ENCODE measurements at regions not wholly inside any gene's neighbourhood (a gene's known extent, or its start where the extent isn't known, plus 50 kb on each side); places are given as distances from the start of the nearest gene placed in this dataset.

GRCh38 chr17:65355246-65355645, 206.2 kb downstream of the AXIN2 start:
- no peak for ATAC-seq
- ChIA-PET POLR2A (no interaction called here), CTCF (no interaction called here)

GRCh38 chr17:65349916-65350315, 211.5 kb downstream of the AXIN2 start:
- H3K36me3 Mint-ChIP-seq: peaks cover 0 to 4% (median 0%) of the 10 kb centered on the region in 5 donors
- Histone ChIP-seq H3K27ac (ENCODE audit: low read depth, low read length) (no peak overlapping the region), H3K4me3 (ENCODE audit: low read length) (no peak overlapping the region), H3K4me1 (ENCODE audit: control insufficient read depth in 2 of 2, insufficient read depth in 2 of 2, low read length in 2 of 2) (peaks cover 0 to 7% of the 10 kb centered on the region in 2 donors), H3K36me3 (ENCODE audit: control insufficient read depth in 2 of 3, insufficient read depth in 3 of 3, low read length in 3 of 3) (no peaks in the 10 kb centered on the region), H3K9me3 (ENCODE audit: control insufficient read depth in 2 of 3, low read length in 3 of 3) (no peaks in the 10 kb centered on the region), H3K27me3 (ENCODE audit: control insufficient read depth in 2 of 2, insufficient read depth in 2 of 2, low read length in 2 of 2) (no peaks in the 10 kb centered on the region)
- peaks cover 0 to 9% (median 5%) of the 10 kb centered on the region in 11 donors for H3K9me3 Mint-ChIP-seq
- ATAC-seq: no peak
- ChIA-PET POLR2A (no interaction called here), CTCF (no interaction called here)
- DNase-seq: no peak
- H3K27ac Mint-ChIP-seq: no peak overlapping the region
- no peak overlapping the region for H3K4me3 Mint-ChIP-seq
- H3K27me3 Mint-ChIP-seq: peaks cover 4 to 16% (median 5%) of the 10 kb centered on the region in 5 donors
- intact Hi-C loops (cut with micrococcal nuclease): no loop called here
- H3K4me1 Mint-ChIP-seq: peaks cover 0 to 20% (median 12%) of the 10 kb centered on the region in 7 donors

More at GRCh38 chr17:65355246-65355645, 206.2 kb downstream of the AXIN2 start:
- H3K27ac Mint-ChIP-seq: no peak overlapping the region
- Histone ChIP-seq H3K4me1 (ENCODE audit: control insufficient read depth in 2 of 2, insufficient read depth in 2 of 2, low read length in 2 of 2) (no peaks in the 10 kb centered on the region), H3K4me3 (ENCODE audit: low read length) (no peak overlapping the region), H3K27me3 (ENCODE audit: control insufficient read depth in 2 of 2, insufficient read depth in 2 of 2, low read length in 2 of 2) (no peaks in the 10 kb centered on the region), H3K9me3 (ENCODE audit: control insufficient read depth in 2 of 3, low read length in 3 of 3) (no peaks in the 10 kb centered on the region), H3K36me3 (ENCODE audit: control insufficient read depth in 2 of 3, insufficient read depth in 3 of 3, low read length in 3 of 3) (no peaks in the 10 kb centered on the region), H3K27ac (ENCODE audit: low read depth, low read length) (no peak overlapping the region)
- no peaks in the 10 kb centered on the region for H3K36me3 Mint-ChIP-seq
- DNase-seq: no peak
- peaks cover 0 to 12% (median 5%) of the 10 kb centered on the region in 5 donors for H3K27me3 Mint-ChIP-seq
- intact Hi-C loops (cut with micrococcal nuclease): no loop called here
- H3K4me1 Mint-ChIP-seq: peaks cover 0 to 4% (median 0%) of the 10 kb centered on the region in 7 donors
- H3K9me3 Mint-ChIP-seq: peaks cover 0 to 2% (median 0%) of the 10 kb centered on the region in 11 donors
- H3K4me3 Mint-ChIP-seq: no peak overlapping the region

- Histone ChIP-seq H3K4me1 (ENCODE audit: control insufficient read depth in 2 of 2, insufficient read depth in 2 of 2, low read length in 2 of 2) (peaks cover 0 to 7% of the 10 kb centered on the region in 2 donors), H3K9me3 (ENCODE audit: control insufficient read depth in 2 of 3, low read length in 3 of 3) (no peaks in the 10 kb centered on the region), H3K27me3 (ENCODE audit: control insufficient read depth in 2 of 2, insufficient read depth in 2 of 2, low read length in 2 of 2) (no peaks in the 10 kb centered on the region), H3K27ac (ENCODE audit: low read depth, low read length) (no peak overlapping the region), H3K4me3 (ENCODE audit: low read length) (no peak overlapping the region), H3K36me3 (ENCODE audit: control insufficient read depth in 2 of 3, insufficient read depth in 3 of 3, low read length in 3 of 3) (no peaks in the 10 kb centered on the region)
- Mint-ChIP-seq H3K9me3 (peaks cover 0 to 9% (median 5%) of the 10 kb centered on the region in 11 donors), H3K4me1 (peaks cover 0 to 24% (median 12%) of the 10 kb centered on the region in 7 donors), H3K4me3 (no peak overlapping the region), H3K36me3 (peaks cover 0 to 4% (median 0%) of the 10 kb centered on the region in 5 donors), H3K27me3 (peaks cover 4 to 16% (median 5%) of the 10 kb centered on the region in 5 donors), H3K27ac (peak overlapping the region in 4 of 9 donors; percentile 45 to 93 (median 70))
- ATAC-seq (no peak), DNase-seq (no peak)
- POLR2A ChIA-PET: no interaction called here
- intact Hi-C loops (cut with micrococcal nuclease): no loop called here
- CTCF ChIA-PET: no interaction called here
Observed at GRCh38 chr17:65346166-65346565, 209.0 kb downstream of the RGS9 start.

GRCh38 chr17:65345261-65346005, 208.3 kb downstream of the RGS9 start:
- peak overlapping the region in 9 of 10 donors; percentile 7 to 63 (median 48) for H3K4me3 Mint-ChIP-seq
- peaks cover 0 to 9% (median 5%) of the 10 kb centered on the region in 11 donors for H3K9me3 Mint-ChIP-seq
- H3K27ac Mint-ChIP-seq: peak overlapping the region in 8 of 9 donors; percentile 28 to 93 (median 78)
- H3K36me3 Mint-ChIP-seq: peaks cover 0 to 4% (median 0%) of the 10 kb centered on the region in 5 donors
- H3K27ac ChIP-seq (ENCODE audit: low read depth, low read length): peak overlapping the region; percentile 12
- POLR2A ChIA-PET: no interaction called here
- ATAC-seq: no peak
- H3K36me3 ChIP-seq (ENCODE audit: control insufficient read depth in 2 of 3, insufficient read depth in 3 of 3, low read length in 3 of 3): no peaks in the 10 kb centered on the region
- no peaks in the 10 kb centered on the region for H3K9me3 ChIP-seq (ENCODE audit: control insufficient read depth in 2 of 3, low read length in 3 of 3)
- no peaks in the 10 kb centered on the region for H3K27me3 ChIP-seq (ENCODE audit: control insufficient read depth in 2 of 2, insufficient read depth in 2 of 2, low read length in 2 of 2)
- peak in 5 of 9 donors; percentile 29 to 40 (median 36) for DNase-seq
- peaks cover 0 to 24% (median 12%) of the 10 kb centered on the region in 7 donors for H3K4me1 Mint-ChIP-seq
- CTCF ChIA-PET: interaction anchor here (1.6 kb wide), 1 partner anchor 51 kb away, joined by 3 read pairs; no protein-coding TSS in a partner anchor
- intact Hi-C loops (cut with micrococcal nuclease): loop anchor here in 1 of 2 donors (2.0 kb wide), 1 partner anchor 211 kb away; no protein-coding TSS in a partner anchor
- peaks cover 0 to 7% of the 10 kb centered on the region in 2 donors for H3K4me1 ChIP-seq (ENCODE audit: control insufficient read depth in 2 of 2, insufficient read depth in 2 of 2, low read length in 2 of 2)
- H3K27me3 Mint-ChIP-seq: peaks cover 1 to 12% (median 5%) of the 10 kb centered on the region in 5 donors
- no peak overlapping the region for H3K4me3 ChIP-seq (ENCODE audit: low read length)

GRCh38 chr17:65340401-65340800, 203.2 kb downstream of the RGS9 start:
- Mint-ChIP-seq H3K36me3 (peaks cover 0 to 8% (median 0%) of the 10 kb centered on the region in 5 donors), H3K27me3 (peaks cover 0 to 9% (median 5%) of the 10 kb centered on the region in 5 donors), H3K4me3 (no peak overlapping the region), H3K27ac (no peak overlapping the region), H3K4me1 (peaks cover 0 to 11% (median 4%) of the 10 kb centered on the region in 7 donors), H3K9me3 (peaks cover 0 to 26% (median 9%) of the 10 kb centered on the region in 11 donors)
- Histone ChIP-seq H3K27ac (ENCODE audit: low read depth, low read length) (no peak overlapping the region), H3K27me3 (ENCODE audit: control insufficient read depth in 2 of 2, insufficient read depth in 2 of 2, low read length in 2 of 2) (no peaks in the 10 kb centered on the region), H3K36me3 (ENCODE audit: control insufficient read depth in 2 of 3, insufficient read depth in 3 of 3, low read length in 3 of 3) (no peaks in the 10 kb centered on the region), H3K4me1 (ENCODE audit: control insufficient read depth in 2 of 2, insufficient read depth in 2 of 2, low read length in 2 of 2) (peaks cover 0 to 3% of the 10 kb centered on the region in 2 donors), H3K4me3 (ENCODE audit: low read length) (no peak overlapping the region), H3K9me3 (ENCODE audit: control insufficient read depth in 2 of 3, low read length in 3 of 3) (no peaks in the 10 kb centered on the region)
- POLR2A ChIA-PET: no interaction called here
- DNase-seq: no peak
- intact Hi-C loops (cut with micrococcal nuclease): no loop called here
- ATAC-seq: no peak
- CTCF ChIA-PET: no interaction called here

GRCh38 chr17:65334406-65334805, 197.2 kb downstream of the RGS9 start:
- Mint-ChIP-seq H3K9me3 (peaks cover 0 to 22% (median 8%) of the 10 kb centered on the region in 11 donors), H3K27me3 (peaks cover 0 to 29% (median 7%) of the 10 kb centered on the region in 5 donors), H3K27ac (no peak overlapping the region), H3K4me3 (no peak overlapping the region), H3K36me3 (peaks cover 0 to 8% (median 0%) of the 10 kb centered on the region in 5 donors), H3K4me1 (no peaks in the 10 kb centered on the region)
- intact Hi-C loops (cut with micrococcal nuclease): no loop called here
- Histone ChIP-seq H3K27ac (ENCODE audit: low read depth, low read length) (no peak overlapping the region), H3K27me3 (ENCODE audit: control insufficient read depth in 2 of 2, insufficient read depth in 2 of 2, low read length in 2 of 2) (no peaks in the 10 kb centered on the region), H3K36me3 (ENCODE audit: control insufficient read depth in 2 of 3, insufficient read depth in 3 of 3, low read length in 3 of 3) (no peaks in the 10 kb centered on the region), H3K4me3 (ENCODE audit: low read length) (no peak overlapping the region), H3K9me3 (ENCODE audit: control insufficient read depth in 2 of 3, low read length in 3 of 3) (no peaks in the 10 kb centered on the region), H3K4me1 (ENCODE audit: control insufficient read depth in 2 of 2, insufficient read depth in 2 of 2, low read length in 2 of 2) (no peaks in the 10 kb centered on the region)
- CTCF ChIA-PET: no interaction called here
- DNase-seq (no peak), ATAC-seq (no peak)
- POLR2A ChIA-PET: no interaction called here

Data from naive thymus-derived CD4-positive, alpha-beta T cell (primary cell).